Aorta (tissue), 5 donors: ENCODE measurements at regions not wholly inside any gene's neighbourhood (a gene's known extent, or its start where the extent isn't known, plus 50 kb on each side); places are given as distances from the start of the nearest gene placed in this dataset.

Experiments used
- ATAC-seq: fragments of 200-7000 bp; cut with Tn5 transposase; one replicate; pipeline ENCODE4 v1.9.1; 2022; ENCODE audit warnings: moderate library complexity; ENCODE audit not compliant: low FRiP score
- DNase-seq, 2 donors: peaks; one replicate each; pipeline ENCODE4 v3.0.0-alpha.2; 2020
- H3K27ac ChIP-seq, 2 donors: one replicate each; pipeline ENCODE4 v1.5.1; 2013; ENCODE audit warnings: low read length in 2 of 2, mild to moderate bottlenecking in 2 of 2, moderate library complexity in 2 of 2, control low read depth in 1 of 2, inconsistent platforms in 1 of 2, low read depth in 1 of 2
- H3K27me3 ChIP-seq, 2 donors: one replicate each; pipeline ENCODE4 v1.6.1; 2013; ENCODE audit warnings: control low read depth in 1 of 2, low read length in 1 of 2, mild to moderate bottlenecking in 1 of 2, moderate library complexity in 1 of 2; ENCODE audit not compliant: insufficient read depth in 2 of 2, control insufficient read depth in 1 of 2
- H3K36me3 ChIP-seq, 2 donors: one replicate each; pipeline ENCODE4 v1.6.1; 2013; ENCODE audit warnings: control low read depth in 1 of 2, low read length in 1 of 2, mild to moderate bottlenecking in 1 of 2; ENCODE audit not compliant: insufficient read depth in 2 of 2, control insufficient read depth in 1 of 2
- H3K4me1 ChIP-seq, 2 donors: one replicate each; pipeline ENCODE4 v1.6.1; 2013; ENCODE audit warnings: low read length in 2 of 2, control low read depth in 1 of 2, mild to moderate bottlenecking in 1 of 2, moderate library complexity in 1 of 2; ENCODE audit not compliant: insufficient read depth in 2 of 2, control insufficient read depth in 1 of 2
- H3K4me3 ChIP-seq, 2 donors: one replicate each; pipeline ENCODE4 v1.5.1; 2013; ENCODE audit warnings: low read length in 2 of 2, control low read depth in 1 of 2, mild to moderate bottlenecking in 1 of 2
- H3K9me3 ChIP-seq: one replicate; pipeline ENCODE4 v1.6.1; 2013; ENCODE audit warnings: mild to moderate bottlenecking, low read length; ENCODE audit not compliant: control insufficient read depth
- WGBS, 2 donors: extraction: QIAGEN DNeasy Blood & Tissue Kit; methylation state at CpG; one replicate each; pipeline ENCODE4 v1.1.7; 2013; 5-methylcytosine and 5-hydroxymethylcytosine counted together
- intact Hi-C, 2 donors: fragments of 100-400 bp; cut with DNase I; formaldehyde crosslinking; loops; one replicate each; pipeline versions ENCODE4 v1.14.2 to v1.15.0; 2022
- donor health status: healthy with polysubstance abuse.
- donor health status: Bipolar disorder and iron deficiency.
- donor health status: DM: no; HTN: no; CAD: no.
- donor health status: DM: no; HTN: no; CAD: no.
- donor health status: DM: yes; HTN: yes; CAD: no.

DNA sequence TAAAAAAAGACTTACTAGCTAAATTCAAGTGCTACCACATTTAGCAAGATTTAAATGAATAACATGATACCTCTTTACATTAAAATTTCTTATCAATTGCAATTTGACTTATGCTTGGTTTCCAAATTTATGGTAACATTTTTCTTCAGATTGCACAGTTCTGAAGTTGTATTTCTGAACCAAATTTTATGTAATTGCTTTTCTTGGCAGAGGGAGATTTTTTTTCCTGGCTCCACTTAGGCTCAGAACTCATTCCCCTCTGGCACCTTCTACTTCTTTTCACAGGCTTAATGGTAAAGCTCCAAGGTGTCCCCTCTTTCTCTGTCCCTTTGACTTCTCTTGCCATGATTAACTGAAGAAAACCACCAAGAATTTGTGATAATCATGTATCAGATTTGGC, 99.8 kb upstream of the TMTC1 start:
- Histone ChIP-seq H3K4me1 (peaks cover 2 to 9% of the 10 kb centered on the region in 2 donors), H3K4me3 (no peak overlapping the region), H3K9me3 (no peaks in the 10 kb centered on the region), H3K27me3 (no peaks in the 10 kb centered on the region), H3K27ac (no peak overlapping the region), H3K36me3 (no peaks in the 10 kb centered on the region)
- intact Hi-C loops = loop anchor here in 1 of 2 donors (5.0 kb wide), 1 partner anchor 96 kb away; no protein-coding TSS in a partner anchor
- no peak for DNase-seq
- ATAC-seq = no peak

DNA sequence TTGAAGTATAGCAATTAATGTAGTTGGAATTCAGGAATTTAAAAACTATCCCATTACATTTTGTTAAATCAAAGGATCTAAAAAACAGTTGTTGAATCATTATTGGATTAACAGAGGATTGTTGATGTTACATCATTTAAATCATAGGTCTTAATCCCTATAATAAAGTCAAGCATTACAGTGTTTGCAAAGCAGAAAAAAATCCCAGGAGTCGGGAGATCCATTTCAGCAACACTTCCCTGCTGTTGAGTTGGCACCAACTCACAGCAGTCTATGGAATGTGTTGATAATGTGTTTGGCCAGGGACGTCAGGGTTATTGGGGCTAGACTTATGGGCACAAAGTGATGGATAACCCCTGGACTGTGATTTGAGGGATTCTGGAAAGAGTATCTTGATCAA, 99.1 kb upstream of the TMTC1 start:
- WGBS, 2 donors = 2 to 6% methylated on average over 2 of the region's 2 CpGs
- H3K4me3 ChIP-seq = no peak overlapping the region
- peak overlapping the region in 1 of 2 donors; percentile 43 for H3K27ac ChIP-seq
- H3K4me1 ChIP-seq = peaks cover 2 to 9% of the 10 kb centered on the region in 2 donors
- H3K27me3 ChIP-seq = no peaks in the 10 kb centered on the region
- intact Hi-C loops = loop anchor here in 1 of 2 donors (5.0 kb wide), 1 partner anchor 96 kb away; no protein-coding TSS in a partner anchor
- no peaks in the 10 kb centered on the region for H3K36me3 ChIP-seq
- no peak for ATAC-seq
- no peaks in the 10 kb centered on the region for H3K9me3 ChIP-seq
- DNase-seq = no peak

DNA sequence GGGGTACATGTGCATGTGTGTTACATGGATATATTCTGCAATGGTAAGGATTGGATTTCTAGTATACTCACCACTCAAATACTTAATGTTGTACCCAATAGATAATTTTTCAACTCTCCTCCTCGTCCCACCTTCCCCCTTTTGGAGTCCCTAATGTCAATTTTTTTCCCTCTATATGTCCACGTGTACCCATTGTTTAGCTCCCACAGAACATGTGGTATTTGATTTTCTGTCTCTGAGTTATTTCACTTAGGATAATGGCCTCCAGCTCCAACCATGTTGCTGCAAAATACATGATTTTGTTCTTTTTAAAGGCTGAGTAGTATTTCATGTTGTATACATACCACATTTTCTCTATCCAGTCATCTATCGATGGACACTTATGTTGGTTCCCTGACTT, 97.2 kb upstream of the TMTC1 start:
- no peak for DNase-seq
- Histone ChIP-seq H3K27me3 (no peaks in the 10 kb centered on the region), H3K9me3 (no peaks in the 10 kb centered on the region), H3K4me1 (peaks cover 2 to 9% of the 10 kb centered on the region in 2 donors), H3K4me3 (no peak overlapping the region), H3K36me3 (no peaks in the 10 kb centered on the region), H3K27ac (no peak overlapping the region)
- no peak for ATAC-seq
- intact Hi-C loops = loop anchor here in 1 of 2 donors (5.0 kb wide), 1 partner anchor 94 kb away; no protein-coding TSS in a partner anchor
- WGBS, 2 donors = 92 to 93% methylated on average over 3 of the region's 3 CpGs

DNA sequence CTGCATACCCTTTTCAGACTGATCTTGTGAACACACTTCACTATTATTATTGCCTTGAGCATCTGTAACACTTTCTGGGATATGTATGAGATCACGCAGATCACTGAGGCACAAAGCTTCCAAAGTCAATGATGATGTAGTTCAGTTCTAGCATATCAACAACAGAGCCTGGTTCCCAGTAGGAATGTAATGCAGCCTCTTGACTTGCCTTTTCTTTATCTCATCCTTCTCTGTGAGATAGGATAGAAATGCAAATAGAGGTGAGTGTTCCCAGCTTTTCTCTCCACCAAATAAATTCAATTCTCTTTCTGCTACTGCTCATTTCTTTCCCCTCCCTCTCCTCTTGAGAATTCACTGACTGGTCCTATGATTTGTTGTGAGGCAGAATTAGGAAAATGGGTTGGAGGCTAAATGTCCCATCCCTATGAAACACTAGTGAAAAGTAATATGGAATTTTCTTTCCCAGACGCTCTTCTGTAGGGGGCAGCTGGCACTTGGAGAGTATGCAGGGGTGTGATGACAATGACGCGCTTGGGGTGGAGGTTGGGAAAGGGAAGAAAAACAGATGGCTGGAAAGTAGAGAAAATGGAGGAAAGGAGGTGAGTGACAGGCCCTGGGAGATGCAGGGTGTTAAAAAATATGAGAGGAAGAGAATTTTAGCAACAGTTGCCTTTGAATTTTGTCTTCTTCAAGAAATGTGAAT, 96.0 kb upstream of the TMTC1 start:
- intact Hi-C loops = loop anchor here in 1 of 2 donors (5.0 kb wide), 1 partner anchor 92 kb away; no protein-coding TSS in a partner anchor
- WGBS, 2 donors = 84 to 93% methylated on average over 4 of the region's 4 CpGs

DNA sequence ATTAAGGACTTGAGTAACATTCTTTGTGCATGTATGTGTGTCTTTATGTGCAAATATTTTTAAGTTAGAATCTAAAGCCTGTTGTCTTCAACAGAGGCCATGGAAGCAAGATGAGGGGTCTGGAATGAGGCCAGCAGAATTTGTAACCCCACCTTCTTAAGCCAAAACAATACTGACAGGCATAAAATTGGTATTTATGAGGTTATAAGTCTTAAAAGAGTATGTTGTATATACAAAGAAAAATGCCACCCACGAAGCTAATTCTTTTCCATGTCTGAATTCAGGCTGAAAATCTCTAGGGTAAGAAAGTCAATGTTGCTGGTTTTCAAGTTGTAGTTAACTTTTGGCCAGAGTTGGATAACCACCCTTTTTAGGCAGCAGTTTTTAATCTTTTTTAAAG, 86.2 kb upstream of the TMTC1 start:
- no peak for ATAC-seq
- Histone ChIP-seq H3K9me3 (no peaks in the 10 kb centered on the region), H3K27me3 (no peaks in the 10 kb centered on the region)

More for the DNA sequence above, 96.0 kb upstream of the TMTC1 start:
- Histone ChIP-seq H3K27me3 (no peaks in the 10 kb centered on the region), H3K4me3 (no peak overlapping the region), H3K4me1 (peaks cover 2 to 9% of the 10 kb centered on the region in 2 donors), H3K9me3 (no peaks in the 10 kb centered on the region), H3K27ac (no peak overlapping the region), H3K36me3 (no peaks in the 10 kb centered on the region)
- ATAC-seq (no peak), DNase-seq (no peak)

DNA sequence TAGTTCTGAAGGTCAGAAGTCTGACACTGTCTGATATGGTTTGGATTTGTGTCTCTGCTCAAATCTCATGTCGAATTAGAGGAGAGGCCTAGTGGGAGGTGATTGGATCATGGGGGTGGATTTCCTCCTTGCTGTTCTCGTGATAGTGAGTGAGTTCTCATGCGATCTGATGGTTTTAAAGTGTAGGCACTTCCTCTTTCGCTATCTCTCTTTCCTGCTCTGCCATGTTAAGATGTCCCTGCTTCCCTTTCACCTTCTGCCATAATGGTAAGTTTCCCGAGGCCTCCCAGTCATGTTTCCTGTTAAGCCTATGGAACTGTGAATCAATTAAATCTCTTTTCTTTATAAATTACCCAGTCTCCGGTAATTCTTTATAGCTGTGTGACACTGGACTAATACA, 84.1 kb upstream of the TMTC1 start:
- Histone ChIP-seq H3K4me3 (no peak overlapping the region), H3K27me3 (no peaks in the 10 kb centered on the region), H3K27ac (no peak overlapping the region), H3K36me3 (no peaks in the 10 kb centered on the region), H3K9me3 (no peaks in the 10 kb centered on the region), H3K4me1 (no peaks in the 10 kb centered on the region)
- 95 to 96% methylated on average over 6 of the region's 6 CpGs for WGBS, 2 donors
- intact Hi-C loops = no loop called here
- no peak for ATAC-seq
- DNase-seq = no peak

More for the DNA sequence above, 86.2 kb upstream of the TMTC1 start:
- H3K27ac ChIP-seq = no peak overlapping the region
- WGBS, 2 donors = 6 to 16% methylated on average over 1 of the region's 1 CpG
- no peaks in the 10 kb centered on the region for H3K4me1 ChIP-seq
- intact Hi-C loops = no loop called here
- H3K4me3 ChIP-seq = no peak overlapping the region
- no peak for DNase-seq
- H3K36me3 ChIP-seq = no peaks in the 10 kb centered on the region

DNA sequence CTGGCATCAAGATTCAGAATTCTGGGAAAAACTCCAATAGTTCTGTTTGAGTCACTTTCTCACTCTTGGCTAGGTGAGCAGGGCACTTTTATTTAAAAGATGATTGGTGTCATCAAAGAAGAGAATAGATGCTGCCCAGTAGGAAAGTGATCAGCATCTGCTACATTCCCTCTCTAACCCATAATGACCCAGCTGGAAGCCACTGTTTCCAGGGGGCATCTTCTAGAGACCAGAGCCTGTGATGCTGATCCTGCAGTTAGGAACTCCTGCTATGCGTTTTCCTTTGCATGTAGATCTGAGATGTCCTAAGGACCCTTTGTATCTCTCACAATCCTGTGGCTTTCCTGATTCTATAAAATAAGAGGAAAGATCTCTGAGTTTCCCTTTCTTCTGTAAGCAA, 79.9 kb upstream of the TMTC1 start:
- Histone ChIP-seq H3K36me3 (no peaks in the 10 kb centered on the region), H3K4me1 (peaks cover 0 to 2% of the 10 kb centered on the region in 2 donors), H3K4me3 (no peak overlapping the region), H3K27ac (no peak overlapping the region), H3K9me3 (no peaks in the 10 kb centered on the region), H3K27me3 (no peaks in the 10 kb centered on the region)
- WGBS, 2 donors = 85 to 89% methylated on average over 1 of the region's 1 CpG
- DNase-seq = no peak
- no peak for ATAC-seq
- intact Hi-C loops = no loop called here

DNA sequence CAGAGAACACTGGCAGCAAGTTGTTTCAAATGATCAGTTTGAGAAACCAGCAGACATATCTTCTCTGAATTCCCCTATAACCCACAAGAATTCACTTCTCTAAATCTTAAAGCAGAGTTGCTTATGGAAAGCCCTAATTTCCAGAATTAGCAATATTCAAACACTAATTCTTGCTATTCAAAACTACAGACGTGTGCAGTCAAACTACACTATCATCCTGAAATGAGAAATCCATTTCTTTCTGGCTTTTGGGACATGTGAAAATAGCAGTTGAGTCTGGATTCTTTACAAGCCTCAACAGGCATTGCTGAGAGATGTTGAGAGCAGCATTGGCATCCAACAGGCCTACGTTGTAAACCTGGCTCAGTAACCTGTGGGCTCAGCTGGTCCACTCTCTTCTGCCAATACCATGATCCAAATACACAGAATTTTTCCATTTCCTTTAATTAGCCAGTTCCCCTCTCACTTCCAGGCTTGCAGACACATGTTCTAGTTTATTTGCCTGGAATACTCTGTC, 74.6 kb upstream of the TMTC1 start:
- no peak overlapping the region for H3K27ac ChIP-seq
- ATAC-seq (peak; percentile 44), DNase-seq (no peak)
- H3K4me1 ChIP-seq = peaks cover 0 to 2% of the 10 kb centered on the region in 2 donors
- WGBS, 2 donors = 5 to 8% methylated on average over 2 of the region's 2 CpGs
- no peak overlapping the region for H3K4me3 ChIP-seq
- H3K9me3 ChIP-seq = no peaks in the 10 kb centered on the region
- H3K36me3 ChIP-seq = no peaks in the 10 kb centered on the region
- H3K27me3 ChIP-seq = no peaks in the 10 kb centered on the region
- intact Hi-C loops = no loop called here

DNA sequence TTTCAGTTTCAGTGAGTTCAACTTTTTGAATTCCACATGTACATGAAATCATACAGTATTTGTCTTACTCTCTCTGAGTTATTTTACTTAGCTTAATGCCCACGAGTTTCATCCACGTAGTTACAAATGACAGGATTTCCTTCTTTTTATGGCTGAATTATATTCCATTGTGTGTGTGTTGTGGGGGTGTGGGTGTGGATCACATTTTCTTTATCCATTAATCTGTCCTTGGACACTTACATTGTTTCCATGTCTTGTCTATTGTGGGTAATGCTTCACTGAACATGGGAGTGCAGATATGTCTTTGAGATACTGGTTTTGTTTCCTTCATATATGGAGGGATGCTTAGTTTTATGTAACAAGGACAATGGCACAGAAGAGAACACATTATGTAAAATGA, 63.5 kb upstream of the TMTC1 start:
- 26 to 56% methylated on average over 2 of the region's 2 CpGs for WGBS, 2 donors
- H3K4me1 ChIP-seq = no peaks in the 10 kb centered on the region
- peaks cover 4% of the 10 kb centered on the region for H3K9me3 ChIP-seq
- intact Hi-C loops = no loop called here
- H3K4me3 ChIP-seq = no peak overlapping the region
- H3K27me3 ChIP-seq = no peaks in the 10 kb centered on the region
- no peak for ATAC-seq
- DNase-seq = no peak
- no peaks in the 10 kb centered on the region for H3K36me3 ChIP-seq
- H3K27ac ChIP-seq = no peak overlapping the region
